NOMO-1 treated with DMSO at 0.1 percent for 48 hours (cell line): ENCODE measurements at regions not wholly inside any gene's neighbourhood (a gene's known extent, or its start where the extent isn't known, plus 50 kb on each side); places are given as distances from the start of the nearest gene placed in this dataset.
"Not testable (repeated sequence)": the region's sequence is repeated elsewhere in the genome, so short reads cannot be mapped to it uniquely, and the experiment has no call there.

Source experiments
- DNase-seq: peaks from one replicate; lab custom pipeline; 2025; ENCODE audit not compliant: unreplicated experiment; lab: John Stamatoyannopoulos, UW

DNA sequence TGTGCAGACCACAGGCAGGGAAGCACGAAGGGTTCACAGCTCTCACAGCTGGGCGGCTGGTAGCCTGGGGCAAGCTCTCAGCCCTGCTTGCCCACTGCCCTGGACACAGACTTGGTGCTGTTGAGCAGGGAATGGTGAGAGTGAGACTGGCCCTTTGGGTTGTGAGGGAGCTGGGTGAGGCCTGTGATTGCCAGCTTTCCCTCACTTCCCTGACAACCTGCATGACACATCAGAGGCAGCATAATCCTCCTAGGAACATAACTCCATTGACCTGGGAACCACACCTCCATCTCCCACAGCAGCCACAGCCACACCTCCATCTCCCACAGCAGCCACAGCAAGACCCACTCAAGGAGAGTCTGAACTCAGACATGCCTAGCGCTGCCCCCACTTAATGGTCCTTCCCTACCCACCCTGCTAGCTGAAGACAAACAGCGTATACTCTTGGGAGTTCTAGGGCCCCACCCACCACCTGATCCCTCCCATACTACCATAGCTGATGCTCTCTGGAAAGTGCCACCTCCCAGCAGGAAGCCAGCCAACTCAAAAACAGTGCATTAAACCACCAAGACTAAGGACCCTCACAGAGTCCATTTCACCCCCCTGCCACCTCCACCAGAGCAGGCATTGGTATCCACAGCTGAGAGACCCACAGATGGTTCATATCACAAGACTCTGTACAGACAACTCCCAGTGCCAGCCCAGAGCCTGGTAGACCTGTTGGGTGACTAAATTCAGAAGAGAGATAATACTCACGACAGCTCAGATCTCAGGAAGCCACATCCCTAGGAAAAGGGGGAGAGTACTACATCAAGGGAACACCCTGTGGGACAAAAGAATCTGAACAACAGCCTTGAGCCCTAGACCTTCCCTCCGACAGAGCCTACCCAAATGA lies 60.2 kb upstream of the PRSS3 start:
- not testable (repeated sequence) for DNase-seq

DNA sequence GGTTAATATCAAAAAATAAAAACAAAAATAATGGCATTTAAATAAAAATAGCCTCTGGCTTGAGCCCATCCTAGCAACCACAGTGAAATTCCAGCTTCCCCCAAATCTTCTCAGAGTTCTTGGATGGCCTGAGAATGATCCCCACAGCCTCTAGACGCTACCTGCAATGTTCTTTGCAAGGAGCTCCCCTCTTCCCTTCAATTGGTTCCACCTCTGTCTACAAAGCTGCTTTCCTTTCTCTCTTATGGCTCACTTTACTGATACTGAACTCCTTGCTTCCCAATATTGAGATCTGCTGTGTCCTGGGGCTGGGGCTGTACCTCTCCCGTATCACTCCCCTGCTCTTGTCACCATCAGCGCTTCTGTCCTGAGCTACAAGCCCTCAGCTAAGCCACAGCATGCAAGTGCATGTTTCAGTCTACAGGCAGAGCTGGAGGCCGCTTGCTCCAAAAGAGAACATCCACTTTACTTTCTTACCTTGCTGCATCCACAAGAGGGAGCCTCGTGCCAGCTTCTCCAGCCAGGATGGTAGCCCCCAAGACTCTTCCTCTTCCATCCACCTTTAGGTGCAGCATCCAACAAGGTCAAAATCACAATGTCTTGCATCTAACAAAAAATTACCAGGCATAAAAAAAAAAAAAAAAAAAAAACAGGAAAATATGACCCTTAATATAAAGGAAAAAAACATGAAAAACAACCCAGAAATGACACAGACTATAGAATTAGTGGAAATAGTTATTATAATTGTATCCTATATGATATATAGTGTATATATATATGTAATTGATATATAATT lies 57.4 kb upstream of the PRSS3 start:
- DNase-seq = peak; percentile 71

DNA sequence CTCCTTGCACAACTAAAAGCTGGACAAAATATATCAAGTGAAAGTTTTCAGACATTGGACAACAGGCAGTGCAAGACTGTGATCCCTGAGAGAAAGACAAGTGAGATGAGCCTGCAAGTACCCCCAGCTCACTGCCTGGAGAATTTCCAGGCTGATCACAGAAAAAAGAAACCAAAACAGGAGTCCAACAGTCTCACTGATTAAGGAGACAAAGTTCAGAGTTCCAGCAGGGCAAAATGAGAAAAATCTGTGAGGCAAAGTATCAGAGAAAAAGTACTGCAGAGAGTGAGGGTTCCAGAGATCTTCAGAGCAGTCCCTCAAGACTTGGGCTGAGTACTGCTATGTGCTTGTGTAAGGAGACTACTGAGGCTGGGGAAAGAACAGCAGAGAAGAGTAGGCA lies 56.0 kb upstream of the PRSS3 start:
- no peak for DNase-seq

DNA sequence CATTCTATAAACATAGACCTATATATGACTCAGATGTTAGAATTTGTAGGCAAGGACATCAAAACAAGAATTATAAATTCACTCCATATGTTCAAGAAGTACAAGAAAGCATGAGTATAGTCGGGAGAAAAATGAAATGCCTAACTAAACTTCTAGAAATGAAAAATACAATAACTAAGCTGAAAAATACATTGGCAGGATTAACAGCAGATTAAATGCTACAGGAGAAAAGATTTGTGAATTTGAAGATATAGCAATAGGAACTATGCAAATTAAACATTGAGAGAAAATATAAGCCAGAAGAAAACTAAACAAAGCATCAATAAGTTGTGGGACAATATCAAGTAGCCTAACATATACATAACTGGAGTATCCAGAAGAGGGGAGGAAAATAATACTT lies 55.3 kb upstream of the PRSS3 start:
- no peak for DNase-seq

DNA sequence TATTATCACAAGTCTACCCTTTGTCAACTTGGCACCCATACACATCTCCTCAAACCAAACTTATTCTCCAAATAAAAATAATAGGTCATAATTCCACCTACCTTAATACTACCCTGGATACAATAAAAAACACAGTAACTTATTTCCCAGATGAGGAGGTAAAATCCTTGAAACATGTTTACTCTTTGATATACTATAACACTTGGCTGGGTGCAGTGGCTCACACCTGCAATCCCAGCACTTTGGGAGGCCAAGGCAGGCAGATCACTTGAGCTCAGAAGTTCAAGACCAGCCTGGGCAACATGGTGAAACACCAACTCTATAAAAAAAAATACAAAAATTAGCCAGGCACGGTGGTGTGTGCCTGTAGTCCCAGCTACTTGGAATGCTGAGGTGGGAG lies 54.4 kb upstream of the PRSS3 start:
- not testable (repeated sequence) for DNase-seq

DNA sequence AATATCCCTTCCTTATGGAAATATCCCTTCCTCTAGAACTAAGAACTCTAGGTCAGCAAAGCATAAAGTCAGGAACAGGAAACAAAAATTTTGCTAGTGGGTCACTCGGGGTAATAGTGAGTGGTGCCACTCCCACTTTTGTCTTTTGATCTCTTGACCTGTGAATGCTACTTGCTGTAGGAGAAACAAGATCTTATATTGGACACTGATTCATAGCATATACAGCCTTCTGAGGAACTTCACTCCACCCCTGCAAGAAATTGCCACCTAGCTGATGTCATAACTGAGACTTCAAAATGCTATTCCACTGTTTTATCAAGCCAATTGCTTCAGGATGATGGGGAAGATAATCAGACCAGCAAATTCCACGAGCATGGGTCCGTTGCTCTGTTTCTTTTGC lies 53.3 kb upstream of the PRSS3 start:
- DNase-seq = no peak

DNA sequence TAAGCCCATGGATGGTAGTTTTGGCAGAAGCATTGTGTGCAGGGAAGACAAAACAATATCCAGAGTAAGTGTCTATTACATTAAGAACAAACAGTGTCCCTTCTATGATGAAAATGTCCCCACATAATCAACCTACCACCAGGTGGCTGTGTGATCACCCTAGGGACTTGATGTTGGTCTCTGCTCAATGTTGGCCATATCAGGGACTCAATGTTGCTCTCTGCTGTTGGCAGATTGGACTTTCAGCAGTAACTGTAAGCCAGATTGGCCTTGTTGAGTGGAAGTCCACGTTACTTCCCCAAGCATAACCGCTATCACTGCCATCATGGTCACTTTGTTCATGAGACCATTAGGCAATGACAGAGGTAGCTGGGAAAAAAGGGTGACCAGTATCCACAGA lies 52.8 kb upstream of the PRSS3 start:
- DNase-seq = no peak
